Heart right ventricle (tissue), 16 donors: ENCODE measurements at regions not wholly inside any gene's neighbourhood (a gene's known extent, or its start where the extent isn't known, plus 50 kb on each side); places are given as distances from the start of the nearest gene placed in this dataset.

Experiments used
- ATAC-seq, 8 donors: fragments of 200-7000 bp; cut with Tn5 transposase; one replicate each; pipeline ENCODE4 v1.9.1; 2020; ENCODE audit warnings: mild to moderate bottlenecking in 8 of 8, moderate library complexity in 8 of 8, moderate number of reproducible peaks in 1 of 8
- DNase-seq, 2 donors: peaks; one replicate each; pipeline ENCODE4 v3.0.0-alpha.2; 2020
- H3K27ac ChIP-seq, 10 donors: fragments of 200-600 bp; sonication (generic) in 2 of 10; one replicate each; pipeline versions ENCODE4 v1.5.0 to v1.8.0; 2020 to 2022; ENCODE audit warnings: mild to moderate bottlenecking in 3 of 10
- H3K27me3 ChIP-seq, 7 donors: fragments of 200-600 bp; one replicate each; pipeline ENCODE4 v1.8.0; 2021 to 2022; ENCODE audit warnings: mild to moderate bottlenecking in 2 of 7
- H3K36me3 ChIP-seq, 9 donors: fragments of 200-600 bp; sonication (generic) in 1 of 9; one replicate each; pipeline versions ENCODE4 v1.5.0 to v1.8.0; 2020 to 2022; ENCODE audit warnings: mild to moderate bottlenecking in 2 of 9
- H3K4me1 ChIP-seq, 9 donors: fragments of 200-600 bp; sonication (generic) in 1 of 9; one replicate each; pipeline versions ENCODE4 v1.5.0 to v1.8.0; 2020 to 2022; ENCODE audit warnings: mild to moderate bottlenecking in 4 of 9
- H3K4me3 ChIP-seq, 10 donors: fragments of 200-600 bp; sonication (generic) in 2 of 10; one replicate each; pipeline versions ENCODE4 v1.5.0 to v1.8.0; 2020 to 2022; ENCODE audit warnings: mild to moderate bottlenecking in 7 of 10, moderate library complexity in 2 of 10
- H3K9me3 ChIP-seq, 11 donors: fragments of 200-600 bp in 10 of 11; sonication (generic) in 2 of 11; one replicate each; pipeline versions ENCODE4 v1.5.0 to v1.8.0; 2013 to 2022; ENCODE audit warnings: mild to moderate bottlenecking in 2 of 11, control low read depth in 1 of 11, moderate library complexity in 1 of 11
- CTCF ChIP-seq, 9 donors: fragments of 200-600 bp; sonication (generic) in 2 of 9; IDR thresholded peaks; one replicate each; pipeline versions ENCODE4 v1.5.0 to v1.8.0; 2021 to 2022; ENCODE audit warnings: antibody characterized with exemption in 9 of 9, mild to moderate bottlenecking in 5 of 9, moderate library complexity in 1 of 9
- WGBS, 2 donors: extraction: QIAGEN DNeasy Blood & Tissue Kit; methylation state at CpG; one replicate each; pipeline ENCODE4 v1.1.7; 2013; ENCODE audit warnings: inconsistent platforms in 1 of 2; 5-methylcytosine and 5-hydroxymethylcytosine counted together
- intact Hi-C, 10 donors: fragments of 100-400 bp; cut with DNase I; formaldehyde crosslinking; loops; one replicate each; pipeline versions ENCODE4 v1.11.1 to v1.14.2; 2022
- donor health status: Arrhythmogenic right ventricular cardiomyopathy.
- donor health status: ischemic (EF 13 %, LVEDD 7.1; RV severe dilation, severe dysfunction).
- donor health status: healthy with polysubstance abuse.
- donor health status: DM: no; HTN: yes; CAD: no.
- donor health status: DM: no; HTN: no; CAD: no.
- donor health status: ischemic (EF 25% LVEDD 6.9; RV normal size, moderate dysfunction).
- donor health status: ischemic (EF 25% LVEDD 5.7; RV mildly dilated, moderate dysfunction).
- donor health status: healthy.
- donor health status: DM: yes; HTN: yes; CAD: no.
- donor health status: Ischemic cardiomyopathy.
- donor health status: ischemic (EF 35%, LVEDD 5.7; RV mildly dilated, moderate dysfunction).
- donor health status: nonischemic (EF 11% LVEDD 7.7; RV severe dilation, severe dysfunction).
- donor health status: DM: yes; HTN: yes; CAD: no.
- donor health status: PGD.
- donor health status: ischemic (EF 29% LVEDD 5.4; RV normal size, mild dysfunction).
- donor health status: nonischemic (EF 23%, LVEDD 6.1; RV moderate dilation, normal function).

DNA sequence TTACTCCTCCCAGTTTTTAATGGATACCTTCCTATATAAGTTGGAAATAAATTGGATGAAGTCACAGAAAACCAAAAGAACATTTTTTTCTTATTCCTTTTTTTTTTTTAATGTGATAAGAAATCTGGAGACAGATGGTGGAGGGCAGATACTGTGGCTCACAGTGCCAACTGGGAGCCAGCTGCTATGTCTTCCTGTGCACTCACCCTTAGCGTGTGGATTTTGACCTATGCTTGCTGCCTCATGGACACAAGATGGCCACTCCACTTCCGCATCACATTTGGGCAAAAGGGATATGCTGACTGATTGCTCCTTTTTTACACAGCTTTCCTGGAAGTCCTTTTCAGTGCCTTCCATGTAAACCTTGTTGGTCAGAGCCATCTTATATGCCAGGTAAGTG lies 342.6 kb downstream of the MAN2A1 start:
- H3K27ac ChIP-seq, result no peak overlapping the region
- intact Hi-C loops, result no loop called here
- DNase-seq (no peak), ATAC-seq (no peak)
- H3K36me3 ChIP-seq, result no peaks in the 10 kb centered on the region
- no peak overlapping the region for H3K4me3 ChIP-seq
- 77 to 85% methylated on average over 2 of the region's 2 CpGs for WGBS, 2 donors
- no peaks in the 10 kb centered on the region for H3K9me3 ChIP-seq
- TF ChIP-seq CTCF (IDR thresholded peaks at IDR 0.05), result no peak
- peaks cover 0 to 10% (median 5%) of the 10 kb centered on the region in 7 donors for H3K27me3 ChIP-seq
- H3K4me1 ChIP-seq, result peaks cover 0 to 4% (median 0%) of the 10 kb centered on the region in 9 donors

DNA sequence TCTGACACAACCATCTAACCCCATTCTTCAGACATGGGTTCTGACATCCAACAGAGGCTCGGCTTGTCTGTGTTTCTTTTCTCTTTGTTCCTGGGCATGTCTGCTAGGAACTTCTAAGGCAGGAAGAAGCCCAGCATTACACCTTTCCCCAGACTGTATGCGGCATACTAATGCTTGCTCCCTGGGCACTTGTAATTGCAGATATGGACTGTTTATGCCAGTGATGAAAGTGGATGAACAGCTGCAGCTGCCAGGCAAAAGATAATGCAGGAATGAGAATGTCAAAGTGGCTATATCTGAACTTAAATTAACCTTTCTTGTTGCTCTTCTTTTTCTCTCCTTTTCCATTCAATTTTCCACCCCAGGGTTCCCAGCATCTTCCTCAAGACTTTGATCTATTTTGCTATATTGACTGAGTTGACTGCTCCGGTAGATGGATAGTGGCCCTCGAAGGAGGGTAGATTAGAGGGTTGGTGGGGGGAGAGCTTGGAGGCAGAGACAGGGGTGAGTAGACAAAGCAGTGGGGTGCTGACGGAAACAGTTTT lies 344.4 kb downstream of the MAN2A1 start:
- ATAC-seq (no peak), DNase-seq (no peak)
- Histone ChIP-seq H3K36me3 (no peaks in the 10 kb centered on the region), H3K9me3 (no peaks in the 10 kb centered on the region), H3K27me3 (peaks cover 0 to 10% (median 5%) of the 10 kb centered on the region in 7 donors), H3K4me3 (no peak overlapping the region), H3K4me1 (peaks cover 0 to 4% (median 0%) of the 10 kb centered on the region in 9 donors), H3K27ac (no peak overlapping the region)
- intact Hi-C loops, result no loop called here
- 47 to 48% methylated on average over 5 of the region's 5 CpGs for WGBS, 2 donors
- TF ChIP-seq CTCF (IDR thresholded peaks at IDR 0.05), result no peak

DNA sequence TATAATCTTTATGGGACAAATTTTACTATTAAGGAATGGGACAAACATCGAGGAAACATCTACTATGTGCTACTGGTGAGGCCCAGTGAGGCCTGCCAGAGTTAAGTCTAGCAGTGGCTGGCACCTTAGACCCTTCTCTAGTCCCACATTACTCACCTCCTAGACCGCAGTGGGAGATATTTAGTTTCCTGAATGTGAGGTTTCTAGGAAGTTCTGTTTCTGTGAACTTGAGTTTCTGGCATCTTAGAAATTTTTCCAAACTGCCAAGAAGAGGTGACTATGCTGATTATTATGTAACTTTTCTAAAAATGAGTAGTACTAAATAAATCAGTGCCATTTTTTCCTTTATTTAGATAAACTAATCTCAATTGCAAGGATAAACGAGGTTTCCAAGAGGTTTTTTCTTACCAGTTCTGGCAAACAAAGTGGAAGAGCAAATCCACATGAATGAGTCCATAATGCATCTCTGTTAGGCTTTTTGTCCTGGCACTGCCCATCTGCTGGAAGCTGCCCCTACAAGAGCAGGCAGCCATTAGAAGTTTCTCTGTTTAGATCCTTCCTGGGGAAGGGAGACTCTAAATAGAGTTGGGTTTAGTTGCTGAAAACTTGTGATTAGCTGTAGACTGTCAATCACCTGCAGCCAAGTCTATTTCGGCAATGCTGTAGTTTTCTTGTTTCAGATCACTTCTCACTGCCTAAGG lies 348.7 kb downstream of the MAN2A1 start:
- ATAC-seq (no peak), DNase-seq (no peak)
- Histone ChIP-seq H3K4me1 (peaks cover 0 to 4% (median 0%) of the 10 kb centered on the region in 9 donors), H3K27me3 (peaks cover 0 to 10% (median 5%) of the 10 kb centered on the region in 7 donors), H3K27ac (no peak overlapping the region), H3K36me3 (no peaks in the 10 kb centered on the region), H3K9me3 (peaks cover 0 to 28% (median 12%) of the 10 kb centered on the region in 11 donors), H3K4me3 (no peak overlapping the region)
- intact Hi-C loops, result no loop called here
- no peak for TF ChIP-seq CTCF (IDR thresholded peaks at IDR 0.05)
- 62 to 72% methylated on average over 4 of the region's 4 CpGs for WGBS, 2 donors

GRCh38 chr5:110040178-110040577 lies 350.5 kb downstream of the MAN2A1 start:
- Histone ChIP-seq H3K36me3 (no peaks in the 10 kb centered on the region), H3K27me3 (peaks cover 0 to 9% (median 0%) of the 10 kb centered on the region in 7 donors), H3K27ac (no peak overlapping the region), H3K4me1 (no peaks in the 10 kb centered on the region), H3K4me3 (no peak overlapping the region), H3K9me3 (peaks cover 0 to 40% (median 12%) of the 10 kb centered on the region in 11 donors)
- ATAC-seq, result no peak
- no peak for TF ChIP-seq CTCF (IDR thresholded peaks at IDR 0.05)
- 93 to 94% methylated on average over 2 of the region's 2 CpGs for WGBS, 2 donors
- DNase-seq, result no peak
- intact Hi-C loops, result no loop called here
